Muscle of back (tissue), 3 donors: ENCODE measurements at regions not wholly inside any gene's neighbourhood (a gene's known extent, or its start where the extent isn't known, plus 50 kb on each side); places are given as distances from the start of the nearest gene placed in this dataset.

Source experiments
- DNase-seq, 3 donors: peaks; one replicate each; pipeline versions ENCODE4 v3.0.0 to v3.0.0-alpha.2; 2013

GRCh38 chr10:123604506-123604905 lies 61.6 kb upstream of the GPR26 start:
- DNase-seq = no peak

- no peak for DNase-seq
Measured at GRCh38 chr10:123606006-123606405, 60.1 kb upstream of the GPR26 start.

GRCh38 chr10:123606955-123607354 lies 59.2 kb upstream of the GPR26 start:
- no peak for DNase-seq

GRCh38 chr10:123607386-123607785 lies 58.8 kb upstream of the GPR26 start:
- no peak for DNase-seq

GRCh38 chr10:123608047-123608446 lies 58.1 kb upstream of the GPR26 start:
- no peak for DNase-seq

- no peak for DNase-seq
Measured at GRCh38 chr10:123611243-123611642, 54.9 kb upstream of the GPR26 start.

- no peak for DNase-seq
Measured at GRCh38 chr10:123611876-123612275, 54.3 kb upstream of the GPR26 start.

GRCh38 chr10:123613346-123613850 lies 52.8 kb upstream of the GPR26 start:
- no peak for DNase-seq

- peak; percentile 51 to 79 (median 73) for DNase-seq
Measured at GRCh38 chr10:123614888-123615287, 51.3 kb upstream of the GPR26 start.
